Keratinocyte (primary cell): ENCODE measurements at regions not wholly inside any gene's neighbourhood (a gene's known extent, or its start where the extent isn't known, plus 50 kb on each side); places are given as distances from the start of the nearest gene placed in this dataset.
A peak's percentile ranks its signal among the peaks of the same experiment; 100 is the strongest.
"Not testable (repeated sequence)": the region's sequence is repeated elsewhere in the genome, so short reads cannot be mapped to it uniquely, and the experiment has no call there.

Experiments used
- DNase-seq: peaks from one replicate; pipeline ENCODE4 v3.0.0-alpha.2; 2011; ENCODE audit warnings: low read depth, missing footprints, low spot score
- FAIRE-seq: peaks from 2 replicates; lab custom pipeline; 2011; peaks lifted over from hg19 to GRCh38; lab: Jason Lieb, UNC
- H2AFZ ChIP-seq: 2 replicates; pipeline ENCODE4 v1.6.0; 2012; ENCODE audit warnings: low read length, control low read depth, inconsistent platforms; ENCODE audit not compliant: control insufficient read depth
- H3K27ac ChIP-seq: 2 replicates; pipeline ENCODE4 v1.5.1; 2011; ENCODE audit warnings: low read length; ENCODE audit not compliant: control insufficient read depth, insufficient read depth
- H3K27me3 ChIP-seq: 3 replicates; pipeline ENCODE4 v1.6.0; 2011; ENCODE audit warnings: low read length; ENCODE audit not compliant: control insufficient read depth, insufficient read depth; ENCODE audit errors: extremely low read depth
- H3K36me3 ChIP-seq, 2 experiments: 2 replicates in 1 of 2; 3 replicates in 1 of 2; pipeline ENCODE4 v1.5.1; 2011; ENCODE audit warnings: low read length in 2 of 2, mild to moderate bottlenecking in 1 of 2; ENCODE audit not compliant: control insufficient read depth in 2 of 2, insufficient read depth in 2 of 2; ENCODE audit errors: extremely low read depth in 1 of 2
- H3K4me1 ChIP-seq: 3 replicates; pipeline ENCODE4 v1.5.1; 2011; ENCODE audit warnings: low read length; ENCODE audit not compliant: control insufficient read depth, insufficient read depth; ENCODE audit errors: extremely low read depth
- H3K4me2 ChIP-seq: 3 replicates; pipeline ENCODE4 v1.6.0; 2011; ENCODE audit warnings: low read depth, low read length; ENCODE audit not compliant: control insufficient read depth, insufficient read depth; ENCODE audit errors: extremely low read depth
- H3K4me3 ChIP-seq, 3 experiments: fragments of 200-600 bp in 1 of 3; sonication (generic) in 1 of 3; 2 replicates in 2 of 3; 3 replicates in 1 of 3; pipeline ENCODE4 v1.5.1; 2011 to 2016; ENCODE audit warnings: low read length in 3 of 3, mild to moderate bottlenecking in 3 of 3, control low read depth in 2 of 3, inconsistent platforms in 1 of 3, low read depth in 1 of 3, mixed read lengths in 1 of 3, mixed run types in 1 of 3, moderate library complexity in 1 of 3; ENCODE audit not compliant: control insufficient read depth in 2 of 3, insufficient read depth in 2 of 3; ENCODE audit errors: extremely low read depth in 1 of 3
- H3K79me2 ChIP-seq: 2 replicates; pipeline ENCODE4 v1.6.0; 2012; ENCODE audit warnings: low read length; ENCODE audit not compliant: control insufficient read depth, insufficient read depth
- H3K9ac ChIP-seq: 3 replicates; pipeline ENCODE4 v1.6.0; 2011; ENCODE audit warnings: low read length; ENCODE audit not compliant: control insufficient read depth, insufficient read depth; ENCODE audit errors: extremely low read depth
- H3K9me1 ChIP-seq: 3 replicates; pipeline ENCODE4 v1.6.0; 2011; ENCODE audit warnings: low read length; ENCODE audit not compliant: control insufficient read depth, insufficient read depth; ENCODE audit errors: extremely low read depth
- H3K9me3 ChIP-seq: 2 replicates; pipeline ENCODE4 v1.5.1; 2012; ENCODE audit warnings: low read depth, low read length; ENCODE audit not compliant: control insufficient read depth
- H4K20me1 ChIP-seq: 3 replicates; pipeline ENCODE4 v1.6.0; 2011; ENCODE audit warnings: low read length; ENCODE audit not compliant: control insufficient read depth, insufficient read depth; ENCODE audit errors: extremely low read depth
- EZH2 ChIP-seq: IDR thresholded peaks from one replicate; pipeline ENCODE4 v1.6.1; 2012; ENCODE audit warnings: inconsistent platforms, mild to moderate bottlenecking, low read length, moderate library complexity
- dilution Hi-C: fragments of 300-500 bp; cut with MboI; formaldehyde crosslinking; loops from one replicate; pipeline ENCODE4 v1.7.0; 2020; ENCODE audit warnings: low sequenced_read_pairs; ENCODE audit not compliant: extremely low pct_ligation_motif_present
- TF ChIP-seq, protein P1 (sequence below), 3 experiments: IDR thresholded peaks in 1 of 3; conservative IDR thresholded peaks in 1 of 3; optimal IDR thresholded peaks in 1 of 3; 2 replicates in 2 of 3; 3 replicates in 1 of 3; pipeline versions ENCODE3 to v1.5.1; 2011; ENCODE audit warnings: low read length in 3 of 3, mild to moderate bottlenecking in 3 of 3, moderate library complexity in 2 of 3, control low read depth in 1 of 3, inconsistent platforms in 1 of 3; ENCODE audit not compliant: insufficient read depth in 2 of 3; ENCODE audit errors: extremely low read depth in 1 of 3

DNA sequence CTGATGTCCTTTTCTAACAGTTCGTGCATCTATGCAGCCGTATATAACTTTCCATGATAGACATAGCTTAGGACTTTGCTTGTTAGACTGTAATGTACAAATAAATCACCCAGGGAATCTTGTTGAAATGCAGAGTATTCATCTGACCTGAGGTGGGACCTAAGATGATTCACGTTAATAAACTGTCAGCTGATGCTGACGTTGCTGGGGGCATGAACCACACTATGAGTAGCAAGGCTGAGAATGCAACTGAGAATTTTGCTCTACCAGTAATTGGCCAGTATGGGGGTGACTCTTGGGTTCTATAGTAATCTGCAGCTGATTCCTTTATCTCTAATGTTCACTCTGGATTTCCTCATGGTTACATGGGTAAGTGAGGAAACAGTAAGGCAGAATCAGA lies 130.1 kb upstream of the MALRD1 start:
- Histone ChIP-seq H3K27ac (no peak overlapping the region), H3K4me3 (no peak overlapping the region), H3K27me3 (no peaks in the 10 kb centered on the region), H3K9me3 (no peaks in the 10 kb centered on the region), H3K36me3 (no peaks in the 10 kb centered on the region), H2AFZ (no peak overlapping the region), H3K9me1 (no peaks in the 10 kb centered on the region), H4K20me1 (no peaks in the 10 kb centered on the region), H3K4me1 (peaks cover 2% of the 10 kb centered on the region), H3K79me2 (no peaks in the 10 kb centered on the region), H3K9ac (no peak overlapping the region), H3K4me2 (no peak overlapping the region)
- no peak for FAIRE-seq
- peak; percentile 28 for DNase-seq
- TF ChIP-seq, protein P1, sequence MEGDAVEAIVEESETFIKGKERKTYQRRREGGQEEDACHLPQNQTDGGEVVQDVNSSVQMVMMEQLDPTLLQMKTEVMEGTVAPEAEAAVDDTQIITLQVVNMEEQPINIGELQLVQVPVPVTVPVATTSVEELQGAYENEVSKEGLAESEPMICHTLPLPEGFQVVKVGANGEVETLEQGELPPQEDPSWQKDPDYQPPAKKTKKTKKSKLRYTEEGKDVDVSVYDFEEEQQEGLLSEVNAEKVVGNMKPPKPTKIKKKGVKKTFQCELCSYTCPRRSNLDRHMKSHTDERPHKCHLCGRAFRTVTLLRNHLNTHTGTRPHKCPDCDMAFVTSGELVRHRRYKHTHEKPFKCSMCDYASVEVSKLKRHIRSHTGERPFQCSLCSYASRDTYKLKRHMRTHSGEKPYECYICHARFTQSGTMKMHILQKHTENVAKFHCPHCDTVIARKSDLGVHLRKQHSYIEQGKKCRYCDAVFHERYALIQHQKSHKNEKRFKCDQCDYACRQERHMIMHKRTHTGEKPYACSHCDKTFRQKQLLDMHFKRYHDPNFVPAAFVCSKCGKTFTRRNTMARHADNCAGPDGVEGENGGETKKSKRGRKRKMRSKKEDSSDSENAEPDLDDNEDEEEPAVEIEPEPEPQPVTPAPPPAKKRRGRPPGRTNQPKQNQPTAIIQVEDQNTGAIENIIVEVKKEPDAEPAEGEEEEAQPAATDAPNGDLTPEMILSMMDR (optimal IDR thresholded peaks at IDR 0.05 in 1 of 3, IDR thresholded peaks at IDR 0.05 in 1 of 3, conservative IDR thresholded peaks at IDR 0.05 in 1 of 3; ENCODE audit: extremely low read depth in 1 of 3, insufficient read depth in 2 of 3, low read length in 3 of 3), result no peak
- TF ChIP-seq EZH2, result no peak
- dilution Hi-C loops, result no loop called here

DNA sequence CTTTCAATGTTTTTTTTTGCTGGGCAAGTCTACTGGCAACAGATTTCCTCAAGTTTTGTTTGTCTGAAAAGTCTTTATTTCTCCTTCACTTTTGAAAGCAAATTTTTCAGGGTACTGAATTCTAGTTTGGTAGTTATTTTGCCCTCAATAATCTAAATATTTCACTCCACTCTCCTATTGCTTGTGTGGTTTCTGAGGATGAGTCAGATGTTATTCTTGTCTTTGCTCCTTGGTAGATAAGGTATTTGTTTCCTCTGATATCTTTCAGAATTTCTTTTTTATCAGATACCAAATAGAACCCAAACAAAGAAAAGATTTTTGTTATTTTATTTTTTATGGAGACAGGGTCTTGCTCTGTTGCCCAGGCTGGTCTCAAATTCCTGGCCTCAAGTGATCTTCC lies 99.2 kb upstream of the MALRD1 start:
- H3K4me3 ChIP-seq, result no peak overlapping the region
- TF ChIP-seq, protein P1 (optimal IDR thresholded peaks at IDR 0.05 in 1 of 3, IDR thresholded peaks at IDR 0.05 in 1 of 3, conservative IDR thresholded peaks at IDR 0.05 in 1 of 3; ENCODE audit: extremely low read depth in 1 of 3, insufficient read depth in 2 of 3, low read length in 3 of 3), result no peak
- no peak for TF ChIP-seq EZH2
- FAIRE-seq (no peak), DNase-seq (no peak)
- no peaks in the 10 kb centered on the region for H3K36me3 ChIP-seq
- no peaks in the 10 kb centered on the region for H3K27me3 ChIP-seq
- H4K20me1 ChIP-seq, result no peaks in the 10 kb centered on the region
- H2AFZ ChIP-seq, result no peak overlapping the region
- H3K9me1 ChIP-seq, result no peaks in the 10 kb centered on the region
- dilution Hi-C loops, result no loop called here
- H3K9me3 ChIP-seq, result no peaks in the 10 kb centered on the region
- H3K4me1 ChIP-seq, result no peaks in the 10 kb centered on the region
- no peak overlapping the region for H3K9ac ChIP-seq
- no peak overlapping the region for H3K4me2 ChIP-seq
- no peak overlapping the region for H3K27ac ChIP-seq
- H3K79me2 ChIP-seq, result no peaks in the 10 kb centered on the region

DNA sequence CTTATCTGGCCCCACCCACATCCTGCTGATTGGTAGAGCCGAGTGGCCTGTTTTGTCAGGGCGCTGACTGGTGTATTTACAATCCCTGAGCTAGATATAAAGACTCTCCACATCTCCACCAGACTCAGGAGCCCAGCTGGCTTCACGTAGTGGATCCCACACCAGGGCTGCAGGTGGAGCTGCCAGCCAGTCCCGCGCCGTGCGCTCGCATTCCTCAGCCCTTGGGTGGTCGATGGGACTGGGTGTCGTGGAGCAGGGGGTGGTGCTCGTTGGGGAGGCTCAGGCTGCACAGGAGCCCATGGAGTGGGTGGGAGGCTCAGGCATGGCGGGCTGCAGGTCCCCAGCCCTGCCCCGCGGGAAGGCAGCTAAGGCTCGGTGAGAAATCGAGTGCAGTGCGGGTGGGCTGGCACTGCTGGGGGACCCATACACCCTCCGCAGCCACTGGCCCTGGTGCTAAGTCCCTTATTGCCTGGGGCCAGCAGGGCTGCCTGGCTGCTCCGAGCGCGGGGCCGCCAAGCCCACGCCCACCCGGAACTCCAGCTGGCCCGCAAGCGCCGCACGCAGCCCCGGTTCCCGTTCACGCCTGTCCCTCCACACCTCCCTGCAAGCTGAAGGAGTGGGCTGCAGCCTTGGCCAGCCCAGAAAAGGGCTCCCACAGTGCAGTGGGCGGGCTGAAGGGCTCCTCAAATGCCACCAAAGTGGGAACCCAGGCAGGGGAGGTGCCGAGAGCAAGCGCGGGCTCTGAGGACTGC lies 97.4 kb upstream of the MALRD1 start:
- H3K9ac ChIP-seq, H2AFZ ChIP-seq, H3K79me2 ChIP-seq, H3K36me3 ChIP-seq, H3K4me1 ChIP-seq, H3K4me2 ChIP-seq, H3K27me3 ChIP-seq, H4K20me1 ChIP-seq, H3K4me3 ChIP-seq, H3K9me3 ChIP-seq, H3K9me1 ChIP-seq, FAIRE-seq, DNase-seq, dilution Hi-C loops, H3K27ac ChIP-seq: not testable (repeated sequence)
